Rectal smooth muscle tissue (tissue), 1 donor: ENCODE measurements at regions not wholly inside any gene's neighbourhood (a gene's known extent, or its start where the extent isn't known, plus 50 kb on each side); places are given as distances from the start of the nearest gene placed in this dataset.

Experiments used
- H3K27ac ChIP-seq: one replicate; pipeline ENCODE4 v1.7.0; 2013; ENCODE audit warnings: low read depth, low read length, inconsistent platforms
- H3K27me3 ChIP-seq: one replicate; pipeline ENCODE4 v1.7.0; 2013; ENCODE audit warnings: low read length; ENCODE audit not compliant: control insufficient read depth, insufficient read depth
- H3K36me3 ChIP-seq: one replicate; pipeline ENCODE4 v1.7.0; 2013; ENCODE audit warnings: low read length; ENCODE audit not compliant: control insufficient read depth, insufficient read depth
- H3K4me1 ChIP-seq: one replicate; pipeline ENCODE4 v1.7.0; 2013; ENCODE audit warnings: low read length; ENCODE audit not compliant: control insufficient read depth, insufficient read depth
- H3K4me3 ChIP-seq: one replicate; pipeline ENCODE4 v1.7.0; 2013; ENCODE audit warnings: low read length
- H3K9ac ChIP-seq: one replicate; pipeline ENCODE4 v1.7.0; 2013; ENCODE audit warnings: low read length

DNA sequence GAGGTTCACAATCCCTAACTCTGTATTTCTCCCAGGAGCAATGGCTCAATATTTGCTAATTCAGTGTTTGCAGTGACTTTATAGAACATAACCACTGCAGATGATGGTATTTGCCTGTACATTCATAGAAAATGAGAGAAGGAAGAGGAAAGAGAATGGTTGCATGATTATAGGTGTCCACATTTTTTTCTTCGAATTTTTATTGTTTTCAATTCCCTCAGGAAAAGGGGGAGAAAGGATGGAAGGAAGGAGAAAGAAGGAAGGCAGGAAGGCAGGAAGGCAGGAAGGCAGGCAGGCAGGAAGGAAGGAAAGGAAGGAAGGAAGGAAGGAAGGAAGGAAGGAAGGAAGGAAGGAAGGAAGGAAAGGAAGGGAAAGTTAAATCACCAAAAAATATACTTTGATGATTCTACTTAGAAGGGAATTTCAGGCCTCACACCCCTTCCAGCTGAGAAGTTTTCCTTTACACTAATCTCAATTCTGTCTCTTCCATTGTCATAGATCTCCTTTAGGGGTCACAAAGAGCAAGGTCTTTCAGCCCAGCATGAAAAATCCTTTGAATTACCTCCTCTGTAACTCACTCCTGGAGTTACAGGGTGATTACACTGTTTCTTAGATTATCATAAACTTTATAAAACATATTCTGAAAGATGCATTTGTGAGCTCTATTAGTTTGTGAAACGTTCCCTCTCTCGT is 118.8 kb upstream of the INHBA start:
- Histone ChIP-seq H3K4me1 (no peaks in the 10 kb centered on the region), H3K36me3 (no peaks in the 10 kb centered on the region), H3K9ac (no peak overlapping the region), H3K4me3 (no peak overlapping the region), H3K27ac (no peak overlapping the region), H3K27me3 (no peaks in the 10 kb centered on the region)

DNA sequence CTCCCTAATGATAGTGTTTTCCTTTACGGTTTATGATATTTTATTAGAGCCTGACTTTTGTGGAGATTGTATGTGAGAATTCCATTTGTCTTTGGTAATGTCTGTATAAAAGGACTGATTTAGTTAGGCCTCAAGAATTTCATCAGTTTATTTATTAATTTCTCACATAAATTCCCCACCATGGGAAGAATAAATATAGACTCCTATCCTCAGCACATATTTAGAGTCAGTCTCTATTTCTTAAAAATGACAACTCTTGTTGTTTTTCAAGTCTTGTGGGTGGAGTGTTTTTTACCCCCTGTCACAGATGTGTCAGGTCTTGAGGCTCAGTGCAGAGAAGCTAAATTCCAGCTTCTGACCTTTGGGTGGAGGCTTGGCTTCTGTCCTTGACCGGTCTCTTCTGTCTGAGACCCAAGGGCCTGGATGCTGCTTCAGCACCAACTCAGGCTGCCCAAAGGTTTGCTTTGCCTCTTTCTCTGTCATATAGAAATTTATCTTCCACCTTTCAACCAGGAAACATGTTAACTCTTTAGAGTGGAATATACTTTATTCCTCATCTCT is 117.3 kb upstream of the INHBA start:
- Histone ChIP-seq H3K36me3 (no peaks in the 10 kb centered on the region), H3K4me1 (no peaks in the 10 kb centered on the region), H3K9ac (no peak overlapping the region), H3K4me3 (no peak overlapping the region), H3K27me3 (no peaks in the 10 kb centered on the region), H3K27ac (no peak overlapping the region)

- Histone ChIP-seq H3K36me3 (no peaks in the 10 kb centered on the region), H3K9ac (no peak overlapping the region), H3K27ac (no peak overlapping the region), H3K4me3 (no peak overlapping the region), H3K4me1 (no peaks in the 10 kb centered on the region), H3K27me3 (no peaks in the 10 kb centered on the region)
These were observed 116.8 kb upstream of the INHBA start for GRCh38 chr7:41819645-41820044.

DNA sequence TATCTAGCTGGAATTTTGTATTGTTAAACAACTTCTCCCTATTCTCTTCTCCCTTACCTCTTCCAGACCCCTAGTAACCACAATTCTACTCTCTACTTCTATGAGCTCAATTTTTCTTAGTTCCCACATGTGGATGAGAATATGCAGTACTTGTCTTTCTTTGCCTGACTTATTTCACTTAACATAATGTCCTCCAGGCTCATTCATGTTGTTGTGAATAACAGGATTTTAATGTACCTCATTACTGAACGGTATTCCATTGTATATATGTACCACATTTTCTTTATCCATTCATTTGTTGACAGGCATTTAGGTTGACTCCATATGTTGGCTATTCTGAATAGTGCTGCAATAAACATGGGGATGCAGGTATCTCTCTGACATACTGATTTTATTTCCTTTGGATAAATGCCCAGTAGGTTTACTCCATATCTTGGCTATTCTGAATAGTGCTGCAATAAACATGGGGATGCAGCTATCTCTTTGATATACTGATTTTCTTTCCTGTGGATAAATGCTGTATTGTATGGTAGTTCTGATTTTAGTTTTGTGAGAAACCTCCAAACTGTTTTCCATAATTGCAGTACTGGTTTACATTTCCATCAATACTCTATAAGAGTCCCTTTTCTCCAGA is 116.0 kb upstream of the INHBA start:
- Histone ChIP-seq H3K4me1 (no peaks in the 10 kb centered on the region), H3K27me3 (no peaks in the 10 kb centered on the region), H3K4me3 (no peak overlapping the region), H3K9ac (no peak overlapping the region), H3K36me3 (no peaks in the 10 kb centered on the region), H3K27ac (no peak overlapping the region)

DNA sequence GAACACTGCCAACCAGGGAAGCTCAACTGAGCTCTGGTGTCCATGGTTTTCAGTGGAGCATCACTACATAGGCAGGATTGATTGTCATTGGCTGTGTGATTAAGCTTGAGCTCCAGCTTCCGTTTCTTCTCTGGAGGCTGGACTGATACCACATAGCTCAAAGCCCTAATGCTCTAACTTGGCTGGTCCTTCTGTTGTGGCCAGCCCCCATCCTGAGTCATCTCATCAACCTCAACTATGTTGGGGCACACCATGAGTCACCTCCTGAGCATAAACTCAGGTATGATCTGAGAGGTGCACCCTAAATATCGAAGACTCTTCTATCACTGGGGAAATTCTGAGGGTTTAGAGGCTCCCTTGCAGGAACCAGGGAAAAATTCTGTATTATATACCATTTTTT is 114.5 kb upstream of the INHBA start:
- Histone ChIP-seq H3K9ac (no peak overlapping the region), H3K4me1 (no peaks in the 10 kb centered on the region), H3K27ac (no peak overlapping the region), H3K4me3 (no peak overlapping the region), H3K27me3 (no peaks in the 10 kb centered on the region), H3K36me3 (no peaks in the 10 kb centered on the region)

GRCh38 chr7:41816111-41816510 is 113.2 kb upstream of the INHBA start:
- H3K36me3 ChIP-seq = no peaks in the 10 kb centered on the region
- H3K27me3 ChIP-seq = no peaks in the 10 kb centered on the region
- no peaks in the 10 kb centered on the region for H3K4me1 ChIP-seq
- no peak overlapping the region for H3K9ac ChIP-seq
- no peak overlapping the region for H3K27ac ChIP-seq
- H3K4me3 ChIP-seq = no peak overlapping the region

DNA sequence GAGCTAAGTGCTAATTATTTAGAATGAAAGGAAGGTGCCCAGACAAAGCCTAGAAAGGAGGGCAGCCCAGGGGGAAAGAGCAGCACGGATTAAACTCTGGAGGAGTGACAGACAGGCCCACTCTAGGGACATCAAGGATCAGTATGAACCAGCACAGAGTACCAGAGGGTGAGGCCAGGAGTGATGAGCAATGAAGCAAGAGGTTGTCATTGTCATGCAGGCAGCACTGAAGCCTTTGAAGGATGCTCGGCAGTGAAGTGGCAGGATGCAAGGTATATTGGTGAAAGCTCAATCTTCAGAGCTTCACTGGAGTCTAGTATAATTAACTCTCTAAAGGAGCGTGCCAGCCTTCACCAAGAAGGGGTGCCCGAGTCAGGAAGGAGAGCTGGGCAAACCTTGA is 112.0 kb upstream of the INHBA start:
- Histone ChIP-seq H3K27me3 (no peaks in the 10 kb centered on the region), H3K4me3 (no peak overlapping the region), H3K4me1 (no peaks in the 10 kb centered on the region), H3K36me3 (no peaks in the 10 kb centered on the region), H3K27ac (no peak overlapping the region), H3K9ac (no peak overlapping the region)

GRCh38 chr7:41813286-41813685 is 110.4 kb upstream of the INHBA start:
- Histone ChIP-seq H3K36me3 (no peaks in the 10 kb centered on the region), H3K9ac (no peak overlapping the region), H3K4me1 (no peaks in the 10 kb centered on the region), H3K27ac (no peak overlapping the region), H3K27me3 (no peaks in the 10 kb centered on the region), H3K4me3 (no peak overlapping the region)

DNA sequence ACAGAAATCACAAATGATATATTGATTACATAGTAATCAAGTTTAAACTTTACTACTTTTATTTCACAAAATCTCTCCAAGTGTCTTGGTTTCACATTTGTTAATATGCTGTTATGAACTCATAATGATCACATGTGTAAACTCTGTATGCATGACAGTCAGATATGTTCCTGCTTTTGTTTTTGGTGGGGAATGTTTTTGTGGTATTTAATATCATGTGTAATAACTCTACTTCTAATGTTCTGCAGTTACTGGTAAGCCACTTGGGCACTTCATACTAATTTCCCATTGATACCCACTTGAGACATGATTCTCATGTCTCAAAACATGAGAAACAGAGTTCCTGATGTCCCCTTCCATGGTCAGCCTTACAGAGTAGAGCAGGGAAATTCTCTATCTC is 109.1 kb upstream of the INHBA start:
- Histone ChIP-seq H3K36me3 (no peaks in the 10 kb centered on the region), H3K9ac (no peak overlapping the region), H3K4me3 (no peak overlapping the region), H3K27ac (no peak overlapping the region), H3K4me1 (no peaks in the 10 kb centered on the region), H3K27me3 (no peaks in the 10 kb centered on the region)

DNA sequence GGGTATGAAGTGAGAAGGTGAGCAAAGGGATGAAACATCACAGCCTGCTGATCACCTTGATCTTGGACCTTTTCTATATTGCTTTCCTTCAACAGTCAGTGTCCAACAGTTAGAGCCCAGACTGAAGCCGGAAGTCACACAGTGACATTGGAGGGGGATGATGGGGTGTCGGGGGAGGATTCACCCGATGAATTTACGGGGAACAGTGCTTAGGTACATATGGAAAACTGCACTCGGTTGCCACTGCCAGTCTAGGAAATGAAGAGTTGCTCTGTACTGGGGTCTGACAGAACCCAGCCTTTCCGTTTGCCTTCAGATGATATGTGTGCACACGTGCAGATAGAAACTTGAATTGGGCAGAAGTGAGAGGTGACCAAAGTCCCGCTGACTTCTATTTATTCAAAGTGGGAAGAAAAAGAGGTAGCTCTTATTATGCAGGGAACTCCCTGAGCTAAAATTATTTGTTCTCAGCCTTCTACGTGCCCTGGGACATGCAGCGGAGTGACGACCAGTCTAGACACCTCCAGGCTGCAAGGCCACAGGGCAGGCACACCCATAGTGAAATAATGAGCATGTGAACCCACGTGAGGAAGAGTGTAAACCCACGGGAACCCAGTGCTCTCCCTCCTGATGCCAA is 107.2 kb upstream of the INHBA start:
- Histone ChIP-seq H3K27ac (no peak overlapping the region), H3K4me1 (no peaks in the 10 kb centered on the region), H3K36me3 (no peaks in the 10 kb centered on the region), H3K9ac (no peak overlapping the region), H3K4me3 (no peak overlapping the region), H3K27me3 (no peaks in the 10 kb centered on the region)

DNA sequence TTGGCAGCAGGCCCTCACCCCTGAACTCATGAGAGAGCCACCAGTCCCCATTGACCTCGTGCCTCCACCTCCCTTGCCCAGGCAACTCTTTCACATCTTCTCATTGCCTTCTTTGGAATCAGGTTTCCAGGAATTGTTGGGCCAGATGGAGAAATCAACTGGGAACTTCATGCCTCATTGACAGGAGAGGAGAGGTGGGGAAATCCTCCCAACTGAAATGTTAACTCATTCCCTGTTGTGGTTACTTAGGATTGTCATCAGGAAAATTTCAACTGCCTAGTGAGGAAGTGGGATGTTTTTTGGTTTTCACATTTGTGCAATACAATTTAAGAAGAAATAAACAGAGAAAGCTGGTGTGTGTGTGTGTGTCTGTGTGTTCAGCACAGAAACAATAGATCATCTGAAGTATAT is 106.6 kb upstream of the INHBA start:
- Histone ChIP-seq H3K36me3 (no peaks in the 10 kb centered on the region), H3K9ac (no peak overlapping the region), H3K4me1 (no peaks in the 10 kb centered on the region), H3K27me3 (no peaks in the 10 kb centered on the region), H3K4me3 (no peak overlapping the region), H3K27ac (no peak overlapping the region)

DNA sequence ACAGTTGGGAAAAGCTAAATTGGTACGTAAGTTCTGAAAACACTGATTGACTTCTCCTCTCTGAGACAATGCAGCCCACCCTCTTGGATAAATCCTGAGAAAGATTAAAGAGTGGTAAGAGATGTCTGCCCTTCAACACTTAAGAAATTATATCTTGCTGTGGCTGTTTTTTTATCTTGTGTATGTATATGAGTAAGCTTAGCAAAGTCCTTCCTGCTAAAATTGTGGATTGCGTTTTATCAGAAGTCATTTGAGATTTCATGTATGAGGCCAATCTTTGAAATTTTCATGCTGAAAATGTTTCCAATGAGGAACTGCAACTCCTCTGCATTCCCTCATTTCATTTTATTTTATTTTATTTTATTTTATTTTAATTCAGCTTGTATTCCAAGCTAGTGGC is 106.2 kb upstream of the INHBA start:
- no peaks in the 10 kb centered on the region for H3K27me3 ChIP-seq
- H3K4me1 ChIP-seq = no peaks in the 10 kb centered on the region
- H3K36me3 ChIP-seq = no peaks in the 10 kb centered on the region
- H3K27ac ChIP-seq = no peak overlapping the region
- no peak overlapping the region for H3K9ac ChIP-seq
- H3K4me3 ChIP-seq = no peak overlapping the region
